ENCODE measurements at regions not wholly inside any gene's neighbourhood (a gene's known extent, or its start where the extent isn't known, plus 50 kb on each side); places are given as distances from the start of the nearest gene placed in this dataset.

- Mint-ChIP-seq H3K4me1 (no peaks in the 10 kb centered on the region), H3K27me3 (ENCODE audit: low read depth in 3 of 3) (no peaks in the 10 kb centered on the region), H3K4me3 (no peak overlapping the region), H3K27ac (no peak overlapping the region), H3K36me3 (no peaks in the 10 kb centered on the region), H3K9me3 (peaks cover 0 to 2% (median 0%) of the 10 kb centered on the region in 7 donors)
- no peak overlapping the region for H3K27ac ChIP-seq (ENCODE audit: low read depth in 1 of 2, low read length in 2 of 2)
- H3K4me3 ChIP-seq (replicated peaks in 1 of 3; ENCODE audit: low read depth in 2 of 3, low read length in 3 of 3), result no peak overlapping the region
- H3K79me2 ChIP-seq (ENCODE audit: insufficient read depth, low read length), result no peaks in the 10 kb centered on the region
- H2AFZ ChIP-seq (ENCODE audit: insufficient read depth, low read depth, low read length, poor library complexity, severe bottlenecking), result no peak overlapping the region
- no peak overlapping the region for H3K4me2 ChIP-seq (replicated peaks; ENCODE audit: extremely low read depth, low read length, poor library complexity, severe bottlenecking)
- no peaks in the 10 kb centered on the region for H4K20me1 ChIP-seq (ENCODE audit: insufficient read depth, low read length)
- WGBS (ENCODE audit: insufficient coverage), result no CpG with 5 or more reads among the region's 5 CpGs
- H3K4me1 ChIP-seq (ENCODE audit: control insufficient read depth in 1 of 2, insufficient read depth in 2 of 2, low read length in 2 of 2), result no peaks in the 10 kb centered on the region
- DNase-seq, result no peak
- TF ChIP-seq CTCF (IDR thresholded peaks at IDR 0.05), result no peak
- intact Hi-C loops (cut with micrococcal nuclease), result no loop called here
- H3K9me3 ChIP-seq (replicated peaks in 1 of 2; ENCODE audit: control insufficient read depth in 1 of 2, insufficient read depth in 1 of 2, low read length in 2 of 2), result no peaks in the 10 kb centered on the region
- no peak overlapping the region for H3K9ac ChIP-seq (ENCODE audit: insufficient read depth, low read length, poor library complexity, severe bottlenecking)
- H3K27me3 ChIP-seq (ENCODE audit: control insufficient read depth in 2 of 2, insufficient read depth in 2 of 2, low read length in 2 of 2), result no peaks in the 10 kb centered on the region
- H3K36me3 ChIP-seq (replicated peaks in 1 of 2; ENCODE audit: control insufficient read depth in 1 of 2, insufficient read depth in 2 of 2, low read length in 2 of 2), result no peaks in the 10 kb centered on the region
These were observed 72.4 kb upstream of the SSTR1 start for GRCh38 chr14:38135106-38135867.

DNA sequence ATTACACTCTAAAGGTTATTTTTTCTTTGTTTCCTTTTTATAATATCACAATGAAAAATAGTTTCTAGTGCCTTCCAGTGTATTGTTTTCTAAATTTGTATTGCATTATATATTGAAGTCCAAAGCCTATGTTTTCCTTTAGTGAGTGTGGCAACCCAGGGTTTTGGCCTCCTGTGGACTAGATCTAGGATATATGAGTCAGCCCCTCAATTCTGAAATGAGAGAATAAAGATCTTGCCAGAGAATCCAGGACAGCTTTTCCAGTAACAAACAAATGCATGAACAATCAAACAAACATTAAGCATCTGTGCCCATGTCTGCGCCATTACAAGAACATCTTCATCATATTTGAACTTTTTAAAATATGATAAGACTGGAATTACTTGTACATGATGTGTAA, 70.7 kb upstream of the SSTR1 start:
- H3K27ac Mint-ChIP-seq, result no peak overlapping the region
- no peak for DNase-seq
- TF ChIP-seq CTCF (IDR thresholded peaks at IDR 0.05), result no peak
- H3K9me3 Mint-ChIP-seq, result peaks cover 0 to 2% (median 0%) of the 10 kb centered on the region in 7 donors
- H3K79me2 ChIP-seq (ENCODE audit: insufficient read depth, low read length), result no peaks in the 10 kb centered on the region
- no peak overlapping the region for H3K4me3 Mint-ChIP-seq
- no peaks in the 10 kb centered on the region for H3K4me1 ChIP-seq (ENCODE audit: control insufficient read depth in 1 of 2, insufficient read depth in 2 of 2, low read length in 2 of 2)
- no peaks in the 10 kb centered on the region for H3K27me3 ChIP-seq (ENCODE audit: control insufficient read depth in 2 of 2, insufficient read depth in 2 of 2, low read length in 2 of 2)
- no peaks in the 10 kb centered on the region for H3K9me3 ChIP-seq (replicated peaks in 1 of 2; ENCODE audit: control insufficient read depth in 1 of 2, insufficient read depth in 1 of 2, low read length in 2 of 2)
- H3K36me3 ChIP-seq (replicated peaks in 1 of 2; ENCODE audit: control insufficient read depth in 1 of 2, insufficient read depth in 2 of 2, low read length in 2 of 2), result no peaks in the 10 kb centered on the region
- no peak overlapping the region for H3K27ac ChIP-seq (ENCODE audit: low read depth in 1 of 2, low read length in 2 of 2)
- H2AFZ ChIP-seq (ENCODE audit: insufficient read depth, low read depth, low read length, poor library complexity, severe bottlenecking), result no peak overlapping the region
- no peak overlapping the region for H3K4me2 ChIP-seq (replicated peaks; ENCODE audit: extremely low read depth, low read length, poor library complexity, severe bottlenecking)
- H3K4me1 Mint-ChIP-seq, result no peaks in the 10 kb centered on the region
- H4K20me1 ChIP-seq (ENCODE audit: insufficient read depth, low read length), result no peaks in the 10 kb centered on the region
- no peaks in the 10 kb centered on the region for H3K27me3 Mint-ChIP-seq (ENCODE audit: low read depth in 3 of 3)
- no peaks in the 10 kb centered on the region for H3K36me3 Mint-ChIP-seq
- no peak overlapping the region for H3K9ac ChIP-seq (ENCODE audit: insufficient read depth, low read length, poor library complexity, severe bottlenecking)
- no CpG with 5 or more reads among the region's 1 CpG for WGBS (ENCODE audit: insufficient coverage)
- H3K4me3 ChIP-seq (replicated peaks in 1 of 3; ENCODE audit: low read depth in 2 of 3, low read length in 3 of 3), result no peak overlapping the region
- intact Hi-C loops (cut with micrococcal nuclease), result no loop called here

Measured in CD14-positive monocyte (primary cell).